ENCODE measurements at regions not wholly inside any gene's neighbourhood (a gene's known extent, or its start where the extent isn't known, plus 50 kb on each side); places are given as distances from the start of the nearest gene placed in this dataset.

DNA sequence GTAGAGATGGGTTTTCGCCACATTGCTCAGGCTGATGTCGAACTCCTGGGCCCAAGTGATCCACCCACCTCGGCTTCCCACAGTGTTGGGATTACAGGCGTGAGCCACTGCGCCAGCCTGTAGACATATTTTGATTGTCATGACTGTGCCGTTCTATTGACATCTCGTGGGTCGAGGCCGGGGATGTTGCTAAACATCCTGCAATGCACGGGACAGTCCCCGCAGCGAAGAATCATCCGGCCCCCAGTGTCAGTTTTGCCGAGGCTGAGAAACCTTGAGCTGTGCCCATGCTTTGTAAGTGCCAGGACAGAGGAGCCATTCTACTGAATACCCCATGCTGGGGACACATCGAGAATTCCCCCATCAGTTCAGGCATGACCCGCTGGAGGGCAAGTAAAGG lies 69.1 kb upstream of the GSE1 start:
- no peak overlapping the region for H3K18ac ChIP-seq (ENCODE audit: low read depth, low read length)
- H3K56ac ChIP-seq (ENCODE audit: extremely low read depth, insufficient read depth, low read length), result no peak overlapping the region
- dilution Hi-C loops (cut with HindIII; ENCODE audit: low sequenced_read_pairs, unreplicated experiment), result no loop called here
- H2AK9ac ChIP-seq (replicated peaks; ENCODE audit: low read depth, low read length, poor library complexity), result no peak overlapping the region
- H4K5ac ChIP-seq (ENCODE audit: low read depth, low read length), result no peak overlapping the region
- H3K9me3 ChIP-seq (ENCODE audit: control insufficient read depth, insufficient read depth, low read length), result peaks cover 10% of the 10 kb centered on the region
- no peak overlapping the region for H3K4ac ChIP-seq (ENCODE audit: low read depth, low read length)
- peaks cover 10 to 41% of the 10 kb centered on the region in 2 experiments for H3K79me1 ChIP-seq (ENCODE audit: low read depth in 1 of 2, low read length in 2 of 2)
- DNase-seq, result no peak
- no peak overlapping the region for H3K23ac ChIP-seq (ENCODE audit: low read depth, low read length)
- TF ChIP-seq MAZ (IDR thresholded peaks at IDR 0.05; ENCODE audit: borderline replicate concordance, low read depth, low read length), result no peak
- no peak for TF ChIP-seq RFX5 (IDR thresholded peaks at IDR 0.05; ENCODE audit: low read depth, low read length)
- no peak for TF ChIP-seq CTCF (conservative IDR thresholded peaks at IDR 0.05; ENCODE audit: low read depth, low read length)
- H2BK120ac ChIP-seq (ENCODE audit: low read depth, low read length), result no peak overlapping the region
- intact Hi-C loops (cut with micrococcal nuclease), result no loop called here
- peaks cover 4% of the 10 kb centered on the region; the same call in 1 of the 2 replicates for H3K36me3 ChIP-seq (ENCODE audit: control insufficient read depth, insufficient read depth, low read length)
- no peak overlapping the region for H3K4me3 ChIP-seq (ENCODE audit: insufficient read depth, low read depth, low read length)
- H2BK20ac ChIP-seq (ENCODE audit: low read depth, low read length), result no peak overlapping the region
- H2BK15ac ChIP-seq (ENCODE audit: low read depth, low read length), result no peak overlapping the region
- POLR2A ChIA-PET (ENCODE audit: unreplicated experiment), result no interaction called here
- no peak overlapping the region for H2BK5ac ChIP-seq (ENCODE audit: low read depth, low read length, poor library complexity, severe bottlenecking)
- peaks cover 4% of the 10 kb centered on the region; the same call in 1 of the 2 replicates for H3K4me1 ChIP-seq (ENCODE audit: control insufficient read depth, insufficient read depth, low read length)
- no peaks in the 10 kb centered on the region for H3K27me3 ChIP-seq (ENCODE audit: control insufficient read depth, insufficient read depth, low read length)
- CTCF ChIA-PET, result interaction anchor here (1.2 kb wide), 1 partner anchor 9 kb away, joined by 3 read pairs; no protein-coding TSS in a partner anchor
- H4K20me1 ChIP-seq (ENCODE audit: insufficient read depth, low read length), result peaks cover 29% of the 10 kb centered on the region
- no peak for ATAC-seq (ENCODE audit: low read depth)
- in situ Hi-C loops (cut with MboI; ENCODE audit: low sequenced_read_pairs), result no loop called here
- no peak overlapping the region for H4K91ac ChIP-seq (ENCODE audit: insufficient read depth, low read depth, low read length)
- H3K9ac ChIP-seq (ENCODE audit: low read depth, low read length), result no peak overlapping the region
- no peak overlapping the region for H3K4me2 ChIP-seq (ENCODE audit: low read depth, low read length)
- no peak overlapping the region for H2AK5ac ChIP-seq (ENCODE audit: low read depth, low read length)
- no TSS peak for BruUV-seq (replicated peaks)
- no peak overlapping the region for H4K8ac ChIP-seq (ENCODE audit: low read depth in 2 of 2, low read length in 2 of 2)
- H3K27ac ChIP-seq (ENCODE audit: insufficient read depth, low read length), result no peak overlapping the region
- H2AFZ ChIP-seq (replicated peaks; ENCODE audit: low read length, poor library complexity), result no peak overlapping the region
- peaks cover 10% of the 10 kb centered on the region; the same call in 1 of the 2 replicates for H3K9me1 ChIP-seq (ENCODE audit: insufficient read depth, low read length)
- WGBS, 2 experiments (ENCODE audit: extremely low coverage in 2 of 2, insufficient read length in 1 of 2), result 96% methylated on average over 11 of the region's 16 CpGs; no CpG with 5 or more reads in 1 of the 2 experiments
- no peak overlapping the region for H3K14ac ChIP-seq (replicated peaks; ENCODE audit: low read depth, low read length)

All from IMR-90 (cell line).